CD4-positive, alpha-beta T cell treated with Interleukin-17A for 4 hours (primary cell): ENCODE measurements at regions not wholly inside any gene's neighbourhood (a gene's known extent, or its start where the extent isn't known, plus 50 kb on each side); places are given as distances from the start of the nearest gene placed in this dataset.

Source experiments
- DNase-seq: peaks from one replicate; pipeline ENCODE4 v3.0.0-alpha.2; 2020; ENCODE audit warnings: mixed read lengths

- no peak for DNase-seq
Observed at GRCh38 chr12:92552412-92553108, 150.2 kb upstream of the PLEKHG7 start.

- no peak for DNase-seq
Observed at GRCh38 chr12:92551853-92552397, 150.9 kb upstream of the PLEKHG7 start.

GRCh38 chr12:92551210-92551609, 151.6 kb upstream of the PLEKHG7 start:
- no peak for DNase-seq

GRCh38 chr12:92550661-92551060, 152.1 kb upstream of the PLEKHG7 start:
- DNase-seq: no peak

GRCh38 chr12:92550254-92550653, 152.5 kb upstream of the PLEKHG7 start:
- DNase-seq: no peak

- DNase-seq: no peak
Observed at GRCh38 chr12:92549516-92549915, 153.3 kb upstream of the PLEKHG7 start.

- no peak for DNase-seq
Observed at GRCh38 chr12:92547906-92548305, 154.9 kb upstream of the PLEKHG7 start.

GRCh38 chr12:92547420-92547819, 155.4 kb upstream of the PLEKHG7 start:
- DNase-seq: no peak

- DNase-seq: no peak
Observed at GRCh38 chr12:92546635-92547348, 156.0 kb upstream of the PLEKHG7 start.

- DNase-seq: no peak
Observed at GRCh38 chr12:92546259-92546634, 156.5 kb upstream of the PLEKHG7 start.

GRCh38 chr12:92544322-92544721, 158.5 kb upstream of the PLEKHG7 start:
- DNase-seq: no peak

- DNase-seq: no peak
Observed at GRCh38 chr12:92543840-92544239, 158.9 kb upstream of the PLEKHG7 start.

GRCh38 chr12:92543359-92543758, 159.4 kb upstream of the PLEKHG7 start:
- DNase-seq: no peak

- DNase-seq: no peak
Observed at GRCh38 chr12:92541731-92542130, 161.1 kb upstream of the PLEKHG7 start.

- DNase-seq: no peak
Observed at GRCh38 chr12:92540782-92541423, 161.9 kb upstream of the PLEKHG7 start.

GRCh38 chr12:92539976-92540781, 162.6 kb upstream of the PLEKHG7 start:
- DNase-seq: no peak

- no peak for DNase-seq
Observed at GRCh38 chr12:92539110-92539749, 163.6 kb upstream of the PLEKHG7 start.

GRCh38 chr12:92537290-92537960, 165.4 kb upstream of the PLEKHG7 start:
- no peak for DNase-seq

GRCh38 chr12:92535961-92536360, 166.8 kb upstream of the PLEKHG7 start:
- no peak for DNase-seq

- no peak for DNase-seq
Observed at GRCh38 chr12:92533280-92533890, 169.4 kb upstream of the PLEKHG7 start.

- no peak for DNase-seq
Observed at GRCh38 chr12:92530706-92531105, 172.1 kb upstream of the PLEKHG7 start.
